Spleen (tissue), 11 donors: ENCODE measurements at regions not wholly inside any gene's neighbourhood (a gene's known extent, or its start where the extent isn't known, plus 50 kb on each side); places are given as distances from the start of the nearest gene placed in this dataset.
"Not testable (repeated sequence)": the region's sequence is repeated elsewhere in the genome, so short reads cannot be mapped to it uniquely, and the experiment has no call there.

ENCODE experiments used
- DNase-seq: peaks from one replicate; pipeline ENCODE4 v3.0.0-alpha.2; 2020
- H3K27ac ChIP-seq, 8 donors: fragments of 200-600 bp; sonication (generic) in 7 of 8; 1 replicate in 4 of 8; 2 replicates in 4 of 8; pipeline versions ENCODE4 v1.5.0 to v1.8.0; 2016 to 2021; ENCODE audit warnings: inconsistent platforms in 4 of 8, mild to moderate bottlenecking in 4 of 8, moderate library complexity in 1 of 8
- H3K27me3 ChIP-seq, 7 donors: fragments of 200-600 bp; sonication (generic) in 6 of 7; replicated peaks in 1 of 7; 1 replicate in 4 of 7; 2 replicates in 3 of 7; pipeline versions ENCODE4 v1.5.0 to v1.8.0; 2016 to 2021; ENCODE audit warnings: inconsistent platforms in 3 of 7, mild to moderate bottlenecking in 1 of 7
- H3K36me3 ChIP-seq, 6 donors: fragments of 200-600 bp; sonication (generic) in 5 of 6; 1 replicate in 4 of 6; 2 replicates in 2 of 6; pipeline versions ENCODE4 v1.5.0 to v1.8.0; 2016 to 2021; ENCODE audit warnings: inconsistent platforms in 2 of 6
- H3K4me1 ChIP-seq, 6 donors: fragments of 200-600 bp; sonication (generic) in 5 of 6; 1 replicate in 3 of 6; 2 replicates in 3 of 6; pipeline versions ENCODE4 v1.5.0 to v1.8.0; 2016 to 2021; ENCODE audit warnings: inconsistent platforms in 3 of 6
- H3K4me3 ChIP-seq, 8 donors: fragments of 200-600 bp; sonication (generic) in 7 of 8; 1 replicate in 4 of 8; 2 replicates in 4 of 8; pipeline versions ENCODE4 v1.5.0 to v1.8.0; 2016 to 2021; ENCODE audit warnings: inconsistent platforms in 4 of 8, mild to moderate bottlenecking in 4 of 8, moderate library complexity in 2 of 8
- H3K9me3 ChIP-seq, 8 donors: fragments of 200-600 bp; sonication (generic) in 7 of 8; 1 replicate in 4 of 8; 2 replicates in 4 of 8; pipeline versions ENCODE4 v1.5.0 to v1.8.0; 2016 to 2021; ENCODE audit warnings: inconsistent platforms in 4 of 8
- CTCF ChIP-seq, 11 experiments: fragments of 200-600 bp in 7 of 11; fragments of 450-650 bp in 4 of 11; sonication (generic) in 4 of 11; IDR thresholded peaks in 8 of 11; conservative IDR thresholded peaks in 3 of 11; 1 replicate in 7 of 11; 2 replicates in 4 of 11; pipeline versions ENCODE4 v1.4.0 to v1.8.0; 2016 to 2021; ENCODE audit warnings: antibody characterized with exemption in 11 of 11, inconsistent platforms in 4 of 11, mild to moderate bottlenecking in 1 of 11
- POLR2A ChIP-seq, 3 donors: fragments of 450-650 bp; IDR thresholded peaks; one replicate each; pipeline ENCODE4 v1.5.1; 2017; ENCODE audit warnings: antibody characterized with exemption in 3 of 3, mild to moderate bottlenecking in 1 of 3
- POLR2AphosphoS5 ChIP-seq, 3 donors: sonication (generic); formaldehyde crosslinking; IDR thresholded peaks; one replicate each; pipeline ENCODE4 v1.5.1; 2017; ENCODE audit warnings: antibody characterized with exemption in 3 of 3
- WGBS, 5 donors: extraction: QIAGEN DNeasy Blood & Tissue Kit in 3 of 5; methylation state at CpG; one replicate each; pipeline versions ENCODE4 v1.1.5 to v1.1.7; 2013 to 2018; 5-methylcytosine and 5-hydroxymethylcytosine counted together
- intact Hi-C: fragments of 100-400 bp; cut with DNase I; formaldehyde crosslinking; loops from one replicate; pipeline ENCODE4 v1.15.0; 2023; ENCODE audit warnings: low total_unique reads
- donor health status: healthy with polysubstance abuse.
- donor health status: DM: no; HTN: no; CAD: no; lungs with moderate emphysema.
- donor health status: DM: no; HTN: no; CAD: no.
- donor health status: Bipolar disorder and iron deficiency.
- donor health status: healthy.
- donor health status: DM: no; HTN: no; CAD: no.
- donor health status: DM: yes; HTN: yes; CAD: no.

DNA sequence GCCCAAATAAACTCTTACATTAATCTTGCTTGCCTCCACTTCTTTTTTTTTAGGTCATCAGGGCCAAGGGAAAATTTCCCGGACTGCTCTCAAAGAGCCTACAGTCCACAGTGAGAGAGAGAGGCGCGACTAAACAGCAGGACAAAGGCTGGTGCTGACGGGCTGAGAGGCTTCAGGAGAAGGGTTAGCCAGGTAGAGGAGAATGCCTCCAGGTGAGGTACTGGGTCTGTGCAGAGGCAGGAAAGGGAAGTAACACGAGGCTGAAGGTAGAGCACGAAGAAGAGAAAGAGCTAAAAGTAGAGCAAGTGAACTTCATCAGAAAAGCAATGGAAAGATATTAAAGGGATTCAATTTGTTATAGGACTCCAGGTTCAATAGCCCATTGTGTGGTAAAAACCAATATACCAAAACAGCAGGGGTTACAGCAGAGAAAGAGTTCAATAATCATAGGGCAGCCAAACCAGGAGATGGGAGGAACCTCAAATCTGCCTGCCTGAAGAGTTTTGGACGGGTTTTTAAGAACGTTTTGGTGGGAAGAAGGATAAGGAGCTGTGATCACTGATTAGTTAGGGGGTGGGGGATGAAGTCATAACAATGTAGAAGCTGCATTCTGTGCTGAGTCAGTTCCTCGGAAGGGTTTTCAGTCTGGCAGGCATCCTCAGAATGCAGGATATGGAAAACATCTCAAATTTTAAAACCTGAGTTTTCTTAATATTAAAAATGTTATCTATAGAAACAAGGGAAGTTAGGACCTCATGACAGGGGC is 171.5 kb downstream of the AKR1D1 start:
- WGBS, 5 donors = 59 to 85% (median 77%) methylated on average over 9 of the region's 9 CpGs
- Histone ChIP-seq H3K36me3 (no peaks in the 10 kb centered on the region), H3K27ac (no peak overlapping the region), H3K9me3 (peaks cover 0 to 13% (median 4%) of the 10 kb centered on the region in 8 donors), H3K4me1 (peaks cover 0 to 7% (median 3%) of the 10 kb centered on the region in 6 donors), H3K4me3 (no peak overlapping the region), H3K27me3 (no peaks in the 10 kb centered on the region)
- no peak for DNase-seq
- TF ChIP-seq POLR2AphosphoS5 (IDR thresholded peaks at IDR 0.05) (no peak), CTCF (IDR thresholded peaks at IDR 0.05 in 8 of 11, conservative IDR thresholded peaks at IDR 0.05 in 3 of 11) (no peak), POLR2A (IDR thresholded peaks at IDR 0.05) (no peak)
- intact Hi-C loops = no loop called here

DNA sequence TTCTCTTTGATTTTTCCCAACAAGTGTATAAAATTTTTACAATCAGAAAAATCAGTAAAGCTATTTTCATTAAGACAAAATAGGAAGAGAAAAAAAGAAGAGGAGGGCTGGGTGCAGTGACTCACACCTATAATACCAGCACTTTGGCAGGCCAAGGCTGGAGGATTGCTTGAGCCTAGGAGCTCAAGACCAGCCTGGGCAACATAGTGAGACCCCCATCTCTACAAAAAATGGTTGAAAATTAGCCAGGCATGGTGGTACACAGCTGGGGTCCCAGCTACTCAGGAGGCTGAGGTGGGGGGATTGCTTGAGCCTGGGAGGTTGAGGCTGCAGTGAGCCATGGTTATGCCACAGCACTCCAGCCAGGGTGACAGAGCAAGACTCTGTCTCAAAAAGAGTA is 172.3 kb downstream of the AKR1D1 start:
- TF ChIP-seq CTCF (IDR thresholded peaks at IDR 0.05 in 8 of 11, conservative IDR thresholded peaks at IDR 0.05 in 3 of 11) = no peak
- TF ChIP-seq POLR2AphosphoS5 (IDR thresholded peaks at IDR 0.05) = no peak
- TF ChIP-seq POLR2A (IDR thresholded peaks at IDR 0.05) = no peak
- intact Hi-C loops = no loop called here
- H3K9me3 ChIP-seq = peaks cover 0 to 13% (median 4%) of the 10 kb centered on the region in 8 donors
- no peak for DNase-seq
- no peaks in the 10 kb centered on the region for H3K36me3 ChIP-seq
- peaks cover 0 to 7% (median 3%) of the 10 kb centered on the region in 6 donors for H3K4me1 ChIP-seq
- H3K27me3 ChIP-seq = no peaks in the 10 kb centered on the region
- no peak overlapping the region for H3K27ac ChIP-seq
- no peak overlapping the region for H3K4me3 ChIP-seq

GRCh38 chr7:138249975-138250374 is 173.7 kb downstream of the AKR1D1 start:
- no peak for TF ChIP-seq POLR2AphosphoS5 (IDR thresholded peaks at IDR 0.05)
- TF ChIP-seq POLR2A (IDR thresholded peaks at IDR 0.05) = no peak
- no peak for TF ChIP-seq CTCF (IDR thresholded peaks at IDR 0.05 in 8 of 11, conservative IDR thresholded peaks at IDR 0.05 in 3 of 11)
- peaks cover 0 to 7% (median 3%) of the 10 kb centered on the region in 6 donors for H3K4me1 ChIP-seq
- peaks cover 0 to 13% (median 4%) of the 10 kb centered on the region in 8 donors for H3K9me3 ChIP-seq
- no peak overlapping the region for H3K4me3 ChIP-seq
- no peak for DNase-seq
- no peaks in the 10 kb centered on the region for H3K27me3 ChIP-seq
- intact Hi-C loops = no loop called here
- no peaks in the 10 kb centered on the region for H3K36me3 ChIP-seq
- 85 to 99% (median 93%) methylated on average over 4 of the region's 4 CpGs for WGBS, 5 donors
- no peak overlapping the region for H3K27ac ChIP-seq

DNA sequence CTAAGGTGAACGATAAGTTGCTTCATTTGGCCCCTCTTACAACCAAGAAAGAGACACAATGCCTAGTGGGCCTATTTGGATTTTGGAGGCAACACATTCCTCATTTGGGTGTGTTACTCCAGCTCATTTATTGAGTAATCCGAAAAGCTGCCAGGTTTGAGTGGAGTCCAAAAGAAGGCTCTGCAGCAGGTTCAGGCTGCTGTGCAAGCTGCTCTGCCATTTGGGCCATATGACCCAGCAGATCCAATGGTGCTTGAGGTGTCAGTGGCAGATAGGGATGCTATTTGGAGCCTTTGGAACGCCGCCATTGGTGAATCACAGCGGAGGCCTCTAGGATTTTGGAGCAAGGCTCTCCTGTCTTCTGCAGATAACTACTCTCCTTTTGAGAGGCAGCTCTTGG is 176.4 kb downstream of the AKR1D1 start:
- H3K4me1 ChIP-seq, H3K36me3 ChIP-seq, DNase-seq, intact Hi-C loops, H3K27me3 ChIP-seq, H3K27ac ChIP-seq, H3K4me3 ChIP-seq: not testable (repeated sequence)
- H3K9me3 ChIP-seq = peaks cover 0 to 15% (median 2%) of the 10 kb centered on the region in 8 donors
- WGBS, 5 donors = 80 to 98% (median 93%) methylated on average over 5 of the region's 5 CpGs
